ENCODE measurements at regions not wholly inside any gene's neighbourhood (a gene's known extent, or its start where the extent isn't known, plus 50 kb on each side); places are given as distances from the start of the nearest gene placed in this dataset.

GRCh38 chr9:87054999-87055686 lies 107.8 kb upstream of the GAS1 start:
- H3K36me3 ChIP-seq (ENCODE audit: control insufficient read depth in 2 of 4, insufficient read depth in 4 of 4, low read length in 3 of 4): no peaks in the 10 kb centered on the region
- no peak overlapping the region for H2AFZ ChIP-seq (ENCODE audit: low read length)
- H2BK120ac ChIP-seq (replicated peaks; ENCODE audit: low read depth, low read length): no peak overlapping the region
- no peaks in the 10 kb centered on the region for H3K79me1 ChIP-seq (ENCODE audit: low read depth, low read length)
- no peak overlapping the region for H3K4me2 ChIP-seq (ENCODE audit: insufficient read depth in 1 of 2, low read depth in 2 of 2, low read length in 2 of 2)
- H3K56ac ChIP-seq (replicated peaks; ENCODE audit: insufficient read length, low read depth, low read length): no peak overlapping the region
- H3K4ac ChIP-seq (replicated peaks; ENCODE audit: insufficient read length, low read depth, low read length): no peak overlapping the region
- ChIA-PET CTCF (ENCODE audit: partially characterized antibody) (interaction anchor here (1.6 kb wide), 1 partner anchor 418 kb away, joined by 4 read pairs; no protein-coding TSS in a partner anchor), POLR2A (ENCODE audit: partially characterized antibody) (no interaction called here)
- no peak overlapping the region for H3K27ac ChIP-seq (ENCODE audit: low read depth, low read length)
- FAIRE-seq (no peak), DNase-seq (ENCODE audit: low read depth in 1 of 2, low spot score in 2 of 2) (no peak)
- no peaks in the 10 kb centered on the region for H3K27me3 ChIP-seq (replicated peaks in 1 of 4; ENCODE audit: control insufficient read depth in 3 of 4, extremely low read depth in 1 of 4, insufficient read depth in 3 of 4, low read length in 3 of 4)
- H3K79me2 ChIP-seq (ENCODE audit: control insufficient read depth in 1 of 2, insufficient read depth in 2 of 2, low read length in 2 of 2): no peaks in the 10 kb centered on the region
- H4K91ac ChIP-seq (replicated peaks; ENCODE audit: insufficient read length, low read length): no peak overlapping the region
- peaks cover 2% of the 10 kb centered on the region; the same call in 1 of the 2 replicates for H3K23me2 ChIP-seq (ENCODE audit: low read depth, low read length)
- H4K20me1 ChIP-seq (replicated peaks in 1 of 2; ENCODE audit: control insufficient read depth in 1 of 2, insufficient read depth in 2 of 2, low read length in 2 of 2): no peaks in the 10 kb centered on the region
- H4K5ac ChIP-seq (ENCODE audit: insufficient read length, low read depth, low read length): no peak overlapping the region
- H3K9me3 ChIP-seq (ENCODE audit: insufficient read depth in 2 of 2, low read depth in 1 of 2, low read length in 1 of 2): no peaks in the 10 kb centered on the region
- no peak overlapping the region for H3K14ac ChIP-seq (ENCODE audit: insufficient read length)
- no peak overlapping the region for H4K8ac ChIP-seq (ENCODE audit: extremely low read depth, insufficient read depth, low read length)
- H2BK12ac ChIP-seq (ENCODE audit: low read depth, low read length): no peak overlapping the region
- no peak overlapping the region for H3K18ac ChIP-seq (ENCODE audit: extremely low read depth, low read length)
- H2BK20ac ChIP-seq (ENCODE audit: low read length): no peak overlapping the region
- H3K4me1 ChIP-seq (replicated peaks in 1 of 4; ENCODE audit: control insufficient read depth in 3 of 4, insufficient read depth in 4 of 4, low read length in 3 of 4): no peaks in the 10 kb centered on the region
- TF ChIP-seq RXRA (IDR thresholded peaks at IDR 0.05; ENCODE audit: insufficient read depth, low read depth, low read length): no peak
- no peak for TF ChIP-seq PHF8 (conservative IDR thresholded peaks at IDR 0.05; ENCODE audit: low read depth, low read length)
- no peak for TF ChIP-seq SRF (IDR thresholded peaks at IDR 0.05; ENCODE audit: low read depth, low read length)
- TF ChIP-seq SP4 (IDR thresholded peaks at IDR 0.05; ENCODE audit: low read length): no peak
- no peak for TF ChIP-seq SIRT6 (IDR thresholded peaks at IDR 0.05; ENCODE audit: low read length)
- no peak for TF ChIP-seq HDAC6 (IDR thresholded peaks at IDR 0.05; ENCODE audit: low read depth, low read length)
- H2AK5ac ChIP-seq (ENCODE audit: low read depth, low read length): no peak overlapping the region
- no peak overlapping the region for H3K9ac ChIP-seq (replicated peaks in 1 of 4; ENCODE audit: extremely low read depth in 1 of 4, low read depth in 3 of 4, low read length in 3 of 4)
- H2BK15ac ChIP-seq (ENCODE audit: low read length): no peak overlapping the region
- WGBS, 2 experiments (ENCODE audit: extremely low coverage in 1 of 2, insufficient coverage in 1 of 2, insufficient read length in 1 of 2, insufficient replicate concordance in 2 of 2, low coverage in 1 of 2, low lambda C conversion rate in 2 of 2, missing lambda C conversion rate in 1 of 2): 82% methylated on average over 2 of the region's 2 CpGs; no CpG with 5 or more reads in 1 of the 2 experiments
- no peak overlapping the region for H2BK5ac ChIP-seq (ENCODE audit: low read depth, low read length)
- no peak overlapping the region for H3K23ac ChIP-seq (ENCODE audit: insufficient read length)
- no peak overlapping the region for H3K4me3 ChIP-seq (ENCODE audit: extremely low read depth in 1 of 4, insufficient read depth in 2 of 4, low read depth in 3 of 4, low read length in 4 of 4)
